Mesothelial cell of epicardium (in vitro differentiated cells): ENCODE measurements at regions not wholly inside any gene's neighbourhood (a gene's known extent, or its start where the extent isn't known, plus 50 kb on each side); places are given as distances from the start of the nearest gene placed in this dataset.
"Not testable (repeated sequence)": the region's sequence is repeated elsewhere in the genome, so short reads cannot be mapped to it uniquely, and the experiment has no call there.

ENCODE experiments used
- DNase-seq, 2 experiments: peaks; one replicate each; pipeline ENCODE4 v3.0.0; 2021; ENCODE audit warnings: low spot score in 2 of 2; ENCODE audit not compliant: unreplicated experiment in 2 of 2
- H3K27ac Mint-ChIP-seq: 2 replicates; pipeline ENCODE4 v1.8.0; 2021; ENCODE audit warnings: mixed read lengths
- H3K27me3 Mint-ChIP-seq: 2 replicates; pipeline ENCODE4 v1.8.0; 2021; ENCODE audit warnings: low read depth, mixed read lengths
- H3K36me3 Mint-ChIP-seq: 2 replicates; pipeline ENCODE4 v1.8.0; 2021; ENCODE audit warnings: mixed read lengths
- H3K4me1 Mint-ChIP-seq: 2 replicates; pipeline ENCODE4 v1.8.0; 2021; ENCODE audit warnings: mixed read lengths
- H3K4me3 Mint-ChIP-seq: 2 replicates; pipeline ENCODE4 v1.8.0; 2021; ENCODE audit warnings: mild to moderate bottlenecking, moderate library complexity, mixed read lengths
- H3K9me3 Mint-ChIP-seq: 2 replicates; pipeline ENCODE4 v1.8.0; 2021; ENCODE audit warnings: mixed read lengths
- TF ChIP-seq, protein P1 (sequence below): fragments of 200-600 bp; sonication (generic); IDR thresholded peaks from one replicate; pipeline ENCODE4 v1.5.0; 2021; ENCODE audit warnings: antibody characterized with exemption; ENCODE audit not compliant: unreplicated experiment

GRCh38 chr5:33205079-33205478 lies 235.7 kb upstream of the TARS1 start:
- peaks cover 16% of the 10 kb centered on the region for H3K9me3 Mint-ChIP-seq
- no peak for DNase-seq
- H3K4me1 Mint-ChIP-seq: peaks cover 4% of the 10 kb centered on the region
- H3K4me3 Mint-ChIP-seq: no peak overlapping the region
- TF ChIP-seq, protein P1, sequence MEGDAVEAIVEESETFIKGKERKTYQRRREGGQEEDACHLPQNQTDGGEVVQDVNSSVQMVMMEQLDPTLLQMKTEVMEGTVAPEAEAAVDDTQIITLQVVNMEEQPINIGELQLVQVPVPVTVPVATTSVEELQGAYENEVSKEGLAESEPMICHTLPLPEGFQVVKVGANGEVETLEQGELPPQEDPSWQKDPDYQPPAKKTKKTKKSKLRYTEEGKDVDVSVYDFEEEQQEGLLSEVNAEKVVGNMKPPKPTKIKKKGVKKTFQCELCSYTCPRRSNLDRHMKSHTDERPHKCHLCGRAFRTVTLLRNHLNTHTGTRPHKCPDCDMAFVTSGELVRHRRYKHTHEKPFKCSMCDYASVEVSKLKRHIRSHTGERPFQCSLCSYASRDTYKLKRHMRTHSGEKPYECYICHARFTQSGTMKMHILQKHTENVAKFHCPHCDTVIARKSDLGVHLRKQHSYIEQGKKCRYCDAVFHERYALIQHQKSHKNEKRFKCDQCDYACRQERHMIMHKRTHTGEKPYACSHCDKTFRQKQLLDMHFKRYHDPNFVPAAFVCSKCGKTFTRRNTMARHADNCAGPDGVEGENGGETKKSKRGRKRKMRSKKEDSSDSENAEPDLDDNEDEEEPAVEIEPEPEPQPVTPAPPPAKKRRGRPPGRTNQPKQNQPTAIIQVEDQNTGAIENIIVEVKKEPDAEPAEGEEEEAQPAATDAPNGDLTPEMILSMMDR: no peak
- H3K36me3 Mint-ChIP-seq: no peaks in the 10 kb centered on the region
- peaks cover 24% of the 10 kb centered on the region for H3K27me3 Mint-ChIP-seq
- H3K27ac Mint-ChIP-seq: no peak overlapping the region

DNA sequence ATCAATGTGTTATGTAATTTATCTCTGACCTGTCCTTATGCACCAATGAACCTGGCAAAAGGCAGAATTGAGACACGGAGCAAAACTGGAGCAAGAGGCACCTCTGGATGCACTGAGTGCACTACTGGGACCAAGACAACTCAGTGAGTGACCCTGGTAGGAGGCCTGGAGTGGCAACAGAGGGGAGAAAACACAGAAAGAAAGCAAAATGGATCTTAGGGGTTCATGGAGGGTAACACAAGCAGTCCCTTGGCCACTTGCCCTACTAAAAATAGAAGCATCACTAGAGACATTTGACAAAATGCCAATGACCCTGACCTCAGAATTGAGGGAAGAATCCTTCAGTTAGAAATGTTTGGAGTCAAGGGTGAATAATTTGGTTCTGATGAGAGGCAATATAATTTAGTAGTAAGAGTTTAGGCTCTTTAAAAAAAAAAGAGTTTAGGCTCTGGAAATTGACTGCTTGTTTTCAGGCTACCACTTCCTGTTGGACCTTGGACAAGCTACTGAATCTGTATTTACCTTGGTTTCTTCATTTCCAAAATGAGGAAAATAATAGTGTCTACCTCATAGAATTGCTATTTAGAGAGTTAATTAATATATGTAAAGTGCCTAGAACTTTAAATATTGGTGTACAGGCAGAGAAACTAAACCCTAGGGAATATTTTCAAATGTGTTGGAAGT lies 234.9 kb upstream of the TARS1 start:
- Mint-ChIP-seq H3K9me3 (peaks cover 16% of the 10 kb centered on the region), H3K27ac (no peak overlapping the region), H3K4me1 (no peaks in the 10 kb centered on the region), H3K27me3 (peaks cover 27% of the 10 kb centered on the region), H3K4me3 (no peak overlapping the region), H3K36me3 (no peaks in the 10 kb centered on the region)
- DNase-seq: no peak
- TF ChIP-seq, protein P1: no peak

DNA sequence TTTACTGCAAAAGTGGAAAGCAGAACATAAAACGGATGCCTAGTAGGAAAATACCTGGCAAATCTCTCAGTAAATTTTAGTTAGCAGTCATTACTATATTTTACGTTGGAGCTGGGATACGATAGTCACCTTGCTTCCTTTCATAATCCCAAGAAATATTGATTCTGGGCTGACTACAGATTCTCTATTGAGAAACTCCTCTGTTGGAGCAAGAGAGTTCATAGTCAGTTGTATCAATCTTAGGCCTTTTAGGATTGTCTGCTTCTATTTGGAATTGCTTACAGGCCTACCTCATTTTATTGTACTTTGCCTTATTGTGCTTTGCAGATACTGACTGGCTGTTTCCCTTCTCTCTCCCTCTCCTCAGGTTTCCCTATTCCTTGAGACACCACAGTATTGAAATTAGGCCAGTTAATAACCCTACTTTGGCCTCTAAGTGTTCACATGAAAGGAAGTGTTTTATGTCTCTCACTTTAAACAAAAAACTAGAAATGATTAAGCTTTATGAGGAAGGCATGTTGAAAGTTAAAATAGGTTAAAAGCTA lies 233.7 kb upstream of the TARS1 start:
- no peaks in the 10 kb centered on the region for H3K36me3 Mint-ChIP-seq
- peaks cover 36% of the 10 kb centered on the region for H3K27me3 Mint-ChIP-seq
- no peak for DNase-seq
- H3K9me3 Mint-ChIP-seq: peaks cover 16% of the 10 kb centered on the region
- no peak overlapping the region for H3K27ac Mint-ChIP-seq
- TF ChIP-seq, protein P1: no peak
- H3K4me1 Mint-ChIP-seq: no peaks in the 10 kb centered on the region
- H3K4me3 Mint-ChIP-seq: no peak overlapping the region

GRCh38 chr5:33209252-33209651 lies 231.5 kb upstream of the TARS1 start:
- TF ChIP-seq, protein P1: no peak
- no peak for DNase-seq
- Mint-ChIP-seq H3K9me3 (peaks cover 14% of the 10 kb centered on the region), H3K36me3 (no peaks in the 10 kb centered on the region), H3K4me1 (no peaks in the 10 kb centered on the region), H3K27me3 (peaks cover 51% of the 10 kb centered on the region), H3K27ac (no peak overlapping the region), H3K4me3 (no peak overlapping the region)

- peaks cover 53% of the 10 kb centered on the region for H3K27me3 Mint-ChIP-seq
- not testable (repeated sequence) for H3K36me3 Mint-ChIP-seq, H3K4me3 Mint-ChIP-seq, H3K4me1 Mint-ChIP-seq, DNase-seq, H3K27ac Mint-ChIP-seq
- peaks cover 14% of the 10 kb centered on the region for H3K9me3 Mint-ChIP-seq
Observed at GRCh38 chr5:33210221-33210620, 230.5 kb upstream of the TARS1 start.

GRCh38 chr5:33210978-33211377 lies 229.8 kb upstream of the TARS1 start:
- Mint-ChIP-seq H3K27me3 (peaks cover 58% of the 10 kb centered on the region), H3K27ac (no peak overlapping the region), H3K36me3 (no peaks in the 10 kb centered on the region), H3K9me3 (peaks cover 14% of the 10 kb centered on the region), H3K4me1 (no peaks in the 10 kb centered on the region), H3K4me3 (no peak overlapping the region)
- TF ChIP-seq, protein P1: no peak
- DNase-seq: no peak
